ACC112 (cell line): ENCODE measurements at regions not wholly inside any gene's neighbourhood (a gene's known extent, or its start where the extent isn't known, plus 50 kb on each side); places are given as distances from the start of the nearest gene placed in this dataset.

ENCODE experiments used
- H2AFZ ChIP-seq: fragments of 200-600 bp; sonication (generic); one replicate; pipeline ENCODE4 v1.6.0; 2017; ENCODE audit warnings: antibody characterized with exemption, low read length; ENCODE audit not compliant: unreplicated experiment
- H3K27ac ChIP-seq: fragments of 200-600 bp; sonication (generic); 2 replicates; pipeline ENCODE4 v1.5.1; 2014; ENCODE audit warnings: low read depth, mild to moderate bottlenecking, antibody characterized with exemption, low read length, moderate library complexity
- H3K27me3 ChIP-seq: fragments of 200-600 bp; sonication (generic); 2 replicates; pipeline ENCODE4 v1.6.1; 2014; ENCODE audit warnings: mild to moderate bottlenecking, antibody characterized with exemption, low read length, moderate library complexity, mixed read lengths; ENCODE audit not compliant: insufficient read depth
- H3K36me3 ChIP-seq: fragments of 200-600 bp; sonication (generic); 2 replicates; pipeline ENCODE4 v1.6.1; 2016; ENCODE audit warnings: mild to moderate bottlenecking, antibody characterized with exemption, low read length, moderate library complexity, mixed read lengths; ENCODE audit not compliant: insufficient read depth
- H3K4me1 ChIP-seq: fragments of 200-600 bp; sonication (generic); one replicate; pipeline ENCODE4 v1.6.1; 2016; ENCODE audit warnings: low read length, mixed read lengths; ENCODE audit not compliant: insufficient read depth, unreplicated experiment, control insufficient read depth
- H3K4me3 ChIP-seq: fragments of 200-600 bp; sonication (generic); 2 replicates; pipeline ENCODE4 v1.5.1; 2014; ENCODE audit warnings: mild to moderate bottlenecking, low read depth, low read length
- H3K79me2 ChIP-seq: fragments of 200-600 bp; sonication (generic); one replicate; pipeline ENCODE4 v1.6.0; 2016; ENCODE audit warnings: low read length; ENCODE audit not compliant: control insufficient read depth, unreplicated experiment, insufficient read depth

DNA sequence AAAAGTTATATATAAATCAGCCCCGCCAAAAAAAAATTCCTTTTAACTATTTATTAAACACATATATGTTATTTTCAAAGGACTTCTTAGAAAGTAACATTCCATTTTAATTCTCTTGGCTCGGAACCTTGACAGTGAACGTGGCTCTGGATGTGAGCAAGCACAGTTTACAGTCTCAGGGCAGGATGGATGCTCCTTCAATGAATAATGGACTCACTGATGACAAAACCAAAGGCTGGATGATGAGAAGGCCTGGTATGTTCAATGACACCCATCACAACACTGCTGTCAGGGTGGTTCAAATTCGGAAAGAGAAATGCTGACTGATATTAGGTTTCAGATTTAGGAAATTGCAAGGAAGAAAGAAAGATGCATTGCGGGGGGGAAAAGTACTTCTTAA is 148.8 kb downstream of the SIPA1L2 start:
- H3K4me1 ChIP-seq: peaks cover 22% of the 10 kb centered on the region
- no peak overlapping the region for H3K27ac ChIP-seq
- H2AFZ ChIP-seq: no peak overlapping the region
- H3K4me3 ChIP-seq: no peak overlapping the region
- H3K27me3 ChIP-seq: no peaks in the 10 kb centered on the region
- H3K36me3 ChIP-seq: no peaks in the 10 kb centered on the region
- H3K79me2 ChIP-seq: no peaks in the 10 kb centered on the region

DNA sequence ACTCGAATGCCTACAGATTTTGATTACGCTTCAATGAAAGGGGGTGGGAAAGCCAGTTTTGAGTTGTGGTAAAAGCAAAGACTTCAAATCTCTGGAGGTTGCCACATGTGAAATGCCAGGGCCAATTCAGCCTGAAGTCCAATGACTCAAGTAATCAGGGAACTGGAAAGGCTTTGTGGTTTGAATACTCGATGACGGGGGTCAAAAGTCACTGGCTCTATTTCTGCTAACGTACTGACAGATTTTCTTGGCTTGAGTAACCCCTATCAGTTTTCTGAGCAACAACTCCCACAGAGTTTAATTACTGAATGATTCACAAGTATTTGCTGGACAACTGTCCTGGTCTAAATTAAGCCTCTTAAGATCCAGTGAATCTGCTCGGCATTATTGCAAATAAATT is 152.2 kb downstream of the SIPA1L2 start:
- Histone ChIP-seq H2AFZ (peak overlapping the region; percentile 35), H3K27ac (peak overlapping the region; percentile 74), H3K36me3 (no peaks in the 10 kb centered on the region), H3K27me3 (no peaks in the 10 kb centered on the region), H3K79me2 (no peaks in the 10 kb centered on the region), H3K4me1 (peaks cover 36% of the 10 kb centered on the region), H3K4me3 (peak overlapping the region; percentile 36; the same call in 1 of the 2 replicates)

DNA sequence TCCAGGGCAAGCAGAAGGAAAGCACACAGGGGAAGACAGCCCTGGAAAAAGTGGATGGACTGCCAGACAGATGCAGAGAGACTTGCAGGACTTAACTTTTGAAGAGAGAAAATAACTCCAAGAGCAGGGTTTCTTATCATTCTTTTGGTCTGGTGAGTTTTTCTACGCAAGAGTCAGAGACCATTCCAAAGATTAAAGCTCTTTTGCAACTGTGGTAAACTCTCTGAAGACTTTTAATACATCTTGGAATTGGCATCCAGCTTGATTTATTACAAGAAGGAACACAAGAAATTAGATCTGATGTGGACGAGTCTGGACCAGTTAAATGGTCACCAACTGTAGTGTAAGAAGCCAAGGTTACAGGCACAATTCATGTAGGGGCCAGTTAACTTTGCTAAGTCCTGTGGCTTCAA is 153.4 kb downstream of the SIPA1L2 start:
- H3K27ac ChIP-seq: no peak overlapping the region
- H3K27me3 ChIP-seq: no peaks in the 10 kb centered on the region
- H2AFZ ChIP-seq: no peak overlapping the region
- H3K4me3 ChIP-seq: no peak overlapping the region
- H3K79me2 ChIP-seq: no peaks in the 10 kb centered on the region
- H3K36me3 ChIP-seq: no peaks in the 10 kb centered on the region
- peaks cover 43% of the 10 kb centered on the region for H3K4me1 ChIP-seq

DNA sequence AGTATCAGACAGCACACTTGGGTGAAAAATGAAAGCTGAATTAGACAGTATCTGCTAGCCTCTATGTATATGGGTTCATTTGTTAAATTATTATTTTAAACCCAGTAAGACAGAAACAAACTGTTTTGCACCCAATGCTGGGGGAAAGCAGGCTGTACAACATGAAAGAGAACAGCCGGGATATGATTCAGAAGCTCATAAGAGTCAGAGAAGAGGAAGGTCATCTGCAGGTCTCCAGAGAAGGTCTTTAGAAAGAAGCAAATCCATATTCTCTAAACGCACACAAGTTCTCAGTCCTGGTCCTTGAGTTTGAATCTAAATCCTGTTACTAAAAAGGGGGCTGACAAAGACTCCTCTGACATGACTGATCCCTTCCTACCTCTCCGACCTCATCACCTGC is 155.1 kb downstream of the SIPA1L2 start:
- Histone ChIP-seq H3K4me1 (peaks cover 43% of the 10 kb centered on the region), H3K27me3 (no peaks in the 10 kb centered on the region), H3K4me3 (no peak overlapping the region), H3K27ac (no peak overlapping the region), H2AFZ (no peak overlapping the region), H3K36me3 (no peaks in the 10 kb centered on the region), H3K79me2 (no peaks in the 10 kb centered on the region)

DNA sequence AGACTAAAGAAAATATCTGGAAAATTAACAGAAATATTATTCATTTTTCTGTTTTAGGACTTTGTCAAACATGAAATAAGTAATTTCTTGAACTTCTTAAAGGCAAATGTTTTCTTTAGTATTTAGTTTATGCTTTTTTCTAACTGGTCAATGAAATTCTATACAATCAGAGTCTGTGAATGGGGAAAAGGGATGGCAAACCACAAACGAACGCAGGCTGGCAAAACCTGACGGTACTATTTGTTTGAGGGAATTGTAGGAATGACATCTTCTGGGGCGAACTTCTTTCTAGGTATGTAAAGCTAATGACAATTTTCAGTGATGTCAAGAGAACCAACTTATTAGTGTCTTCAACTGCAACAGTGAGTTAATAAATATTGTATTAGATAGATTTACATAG is 156.0 kb downstream of the SIPA1L2 start:
- Histone ChIP-seq H2AFZ (no peak overlapping the region), H3K27ac (peak overlapping the region; percentile 77; the same call in 1 of the 2 replicates), H3K27me3 (no peaks in the 10 kb centered on the region), H3K79me2 (no peaks in the 10 kb centered on the region), H3K4me1 (peaks cover 43% of the 10 kb centered on the region), H3K36me3 (no peaks in the 10 kb centered on the region), H3K4me3 (no peak overlapping the region)

DNA sequence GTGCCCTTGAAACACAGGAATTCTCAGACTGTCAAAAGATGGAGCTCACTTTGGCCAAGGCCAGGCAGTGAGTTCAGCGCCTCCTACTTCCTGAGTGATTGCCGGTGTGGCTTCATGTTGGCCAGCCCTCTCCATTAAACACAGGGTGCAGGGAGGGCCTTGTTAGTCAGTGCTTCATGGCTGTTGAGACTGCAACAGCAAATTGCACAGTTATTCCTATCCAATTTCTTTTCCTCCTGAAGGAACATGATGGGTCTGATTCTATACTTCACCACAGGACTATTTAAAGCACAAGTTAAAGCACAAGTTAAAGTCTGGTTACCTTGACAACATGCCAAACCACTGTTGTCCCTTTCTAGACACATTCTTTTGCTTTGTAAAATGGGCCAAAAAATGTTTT is 156.6 kb downstream of the SIPA1L2 start:
- Histone ChIP-seq H3K4me1 (peaks cover 40% of the 10 kb centered on the region), H3K27ac (peak overlapping the region; percentile 77)

DNA sequence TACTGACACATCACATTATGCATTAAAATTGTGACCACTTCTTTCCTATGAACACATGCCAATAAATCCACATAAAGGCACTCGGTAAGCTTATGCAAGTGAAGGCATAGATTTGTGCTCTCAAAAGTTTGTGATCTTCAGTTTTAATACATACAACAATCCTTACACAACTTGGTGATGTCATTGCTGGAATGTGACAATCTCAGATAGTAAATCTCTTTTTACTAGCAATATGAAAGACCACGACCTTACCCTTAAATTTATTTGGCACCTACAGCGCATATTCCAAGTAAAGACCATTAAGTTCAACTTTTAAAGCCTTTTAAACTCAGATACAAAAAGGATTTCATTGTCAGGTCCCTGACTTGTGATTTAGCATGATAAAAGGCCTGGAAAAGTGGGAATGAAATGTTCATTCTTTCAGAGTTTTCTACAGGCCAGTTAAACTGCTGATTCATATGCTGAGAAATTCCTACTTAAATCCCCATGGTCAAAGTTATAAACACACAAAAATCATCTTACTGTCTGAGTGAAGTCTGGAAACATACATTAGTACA is 157.4 kb downstream of the SIPA1L2 start:
- Histone ChIP-seq H3K27me3 (no peaks in the 10 kb centered on the region), H3K4me1 (peaks cover 35% of the 10 kb centered on the region), H3K36me3 (no peaks in the 10 kb centered on the region), H3K27ac (peak overlapping the region; percentile 77), H3K4me3 (no peak overlapping the region), H3K79me2 (no peaks in the 10 kb centered on the region), H2AFZ (peak overlapping the region; percentile 20)

More for the DNA sequence above, 156.6 kb downstream of the SIPA1L2 start:
- peak overlapping the region; percentile 10 for H2AFZ ChIP-seq
- no peak overlapping the region for H3K4me3 ChIP-seq
- H3K79me2 ChIP-seq: no peaks in the 10 kb centered on the region
- no peaks in the 10 kb centered on the region for H3K27me3 ChIP-seq
- H3K36me3 ChIP-seq: no peaks in the 10 kb centered on the region

DNA sequence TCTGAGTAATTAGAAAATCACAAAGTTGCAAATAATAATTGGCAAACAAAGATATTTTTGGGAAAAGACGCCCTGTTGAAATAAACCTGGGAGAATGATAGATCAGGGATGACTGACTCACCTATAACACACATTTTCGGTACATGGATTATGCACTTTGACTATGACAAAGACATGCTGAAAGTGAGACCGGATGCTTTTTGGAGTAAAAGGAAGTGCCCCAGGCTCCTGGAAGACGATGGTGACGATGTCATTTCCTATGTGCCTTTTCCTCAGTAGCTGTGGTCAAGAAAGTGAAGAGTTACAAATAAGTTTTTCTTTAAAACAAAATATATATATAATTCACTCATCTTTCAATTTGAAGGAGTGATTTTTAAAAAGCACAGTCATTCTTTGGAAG is 158.7 kb downstream of the SIPA1L2 start:
- Histone ChIP-seq H3K4me1 (peaks cover 24% of the 10 kb centered on the region), H3K27me3 (no peaks in the 10 kb centered on the region), H2AFZ (no peak overlapping the region), H3K36me3 (no peaks in the 10 kb centered on the region), H3K27ac (no peak overlapping the region), H3K4me3 (no peak overlapping the region), H3K79me2 (no peaks in the 10 kb centered on the region)

DNA sequence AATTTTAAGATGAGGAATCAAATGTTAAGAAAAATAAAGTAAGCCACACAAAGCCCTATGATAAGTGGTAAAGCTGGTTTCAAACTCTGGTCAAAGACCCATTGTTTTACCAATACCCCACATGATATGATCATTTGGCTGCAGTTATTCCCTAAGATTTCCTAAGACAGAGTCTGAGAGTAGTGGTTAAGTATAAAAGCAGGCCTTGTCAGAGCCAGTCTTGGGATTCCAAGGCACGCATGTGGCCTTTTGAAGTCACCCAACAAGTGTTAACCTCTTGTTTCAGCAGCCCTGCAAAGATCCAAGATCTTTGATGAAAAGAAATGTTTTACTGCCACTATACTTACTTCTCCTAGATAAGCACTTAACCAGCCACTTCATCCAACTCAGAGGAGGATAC is 159.2 kb downstream of the SIPA1L2 start:
- no peak overlapping the region for H3K4me3 ChIP-seq
- H3K27ac ChIP-seq: no peak overlapping the region
- H3K36me3 ChIP-seq: no peaks in the 10 kb centered on the region
- H3K27me3 ChIP-seq: no peaks in the 10 kb centered on the region
- peaks cover 24% of the 10 kb centered on the region for H3K4me1 ChIP-seq
- no peak overlapping the region for H2AFZ ChIP-seq
- H3K79me2 ChIP-seq: no peaks in the 10 kb centered on the region

DNA sequence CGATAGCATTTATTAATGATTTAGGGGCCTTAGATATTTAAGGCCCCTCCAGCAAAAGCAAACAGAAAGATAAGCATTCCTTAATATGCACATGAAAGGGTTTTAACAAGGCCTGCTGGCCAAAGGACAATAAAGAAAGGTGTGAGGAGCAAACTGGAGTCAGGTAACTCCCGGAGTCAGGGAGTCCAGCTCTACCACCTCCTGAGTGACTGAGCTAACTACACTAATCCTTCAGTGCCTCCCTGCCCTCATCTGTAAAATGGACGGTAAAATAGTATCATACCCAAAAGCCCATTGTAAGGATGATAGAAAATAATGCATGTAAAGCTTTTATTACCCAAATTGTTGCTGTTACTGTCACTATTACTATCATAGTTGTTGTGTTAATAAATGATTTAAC is 161.7 kb downstream of the SIPA1L2 start:
- no peak overlapping the region for H3K4me3 ChIP-seq
- H3K27ac ChIP-seq: no peak overlapping the region
- no peak overlapping the region for H2AFZ ChIP-seq
- H3K27me3 ChIP-seq: no peaks in the 10 kb centered on the region
- peaks cover 12% of the 10 kb centered on the region for H3K4me1 ChIP-seq
- peaks cover 3% of the 10 kb centered on the region; the same call in 1 of the 2 replicates for H3K36me3 ChIP-seq
- H3K79me2 ChIP-seq: no peaks in the 10 kb centered on the region

DNA sequence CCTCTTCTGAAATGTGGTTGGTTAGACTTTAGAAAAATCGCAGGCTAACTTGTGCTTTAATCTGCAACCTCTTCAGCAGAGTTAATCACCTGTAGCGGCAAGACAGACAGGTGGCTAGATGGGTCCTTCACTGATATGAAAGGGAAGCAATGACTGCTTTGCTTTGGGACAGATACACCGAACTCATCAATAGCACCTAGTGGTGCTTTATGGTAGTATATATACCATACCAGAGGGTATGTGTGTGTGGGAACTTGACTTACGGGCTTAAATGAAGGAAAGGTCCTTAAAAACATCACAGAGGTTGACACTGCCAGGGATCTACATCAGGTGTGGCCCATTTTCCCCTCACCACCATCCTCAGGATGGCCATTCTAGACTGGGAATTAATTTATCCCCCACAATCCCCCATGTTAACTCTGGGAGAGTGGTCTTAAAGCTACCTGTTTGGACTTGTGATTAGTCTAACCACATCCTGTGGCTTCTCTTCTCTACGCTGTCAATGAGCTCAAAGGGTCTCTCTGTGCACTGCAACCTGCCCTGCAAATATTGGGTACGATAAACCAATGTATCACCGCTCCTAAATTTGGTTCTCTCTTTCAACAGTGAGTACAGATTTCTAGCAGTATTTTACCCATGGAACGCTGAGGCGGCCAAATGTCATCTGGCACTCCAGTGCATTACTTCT is 162.7 kb downstream of the SIPA1L2 start:
- Histone ChIP-seq H3K27me3 (no peaks in the 10 kb centered on the region), H3K4me1 (peaks cover 2% of the 10 kb centered on the region), H3K36me3 (peaks cover 3% of the 10 kb centered on the region; the same call in 1 of the 2 replicates), H3K79me2 (no peaks in the 10 kb centered on the region), H3K27ac (no peak overlapping the region), H3K4me3 (no peak overlapping the region), H2AFZ (no peak overlapping the region)
